Fibroblast of lung (primary cell): ENCODE measurements at regions not wholly inside any gene's neighbourhood (a gene's known extent, or its start where the extent isn't known, plus 50 kb on each side); places are given as distances from the start of the nearest gene placed in this dataset.
"Not testable (repeated sequence)": the region's sequence is repeated elsewhere in the genome, so short reads cannot be mapped to it uniquely, and the experiment has no call there.

Source experiments
- DNase-seq, 2 donors: peaks; one replicate each; pipeline versions ENCODE4 v3.0.0 to v3.0.0-alpha.2; 2010; ENCODE audit warnings: low read depth in 2 of 2
- H2AFZ ChIP-seq: 2 replicates; pipeline ENCODE4 v1.5.1; 2012; ENCODE audit warnings: low read length, control low read depth, inconsistent platforms
- H3K27ac ChIP-seq: 2 replicates; pipeline ENCODE4 v1.5.1; 2011; ENCODE audit warnings: low read length, control low read depth; ENCODE audit not compliant: insufficient read depth
- H3K27me3 ChIP-seq: 2 replicates; pipeline ENCODE4 v1.5.1; 2011; ENCODE audit warnings: mild to moderate bottlenecking, low read length; ENCODE audit not compliant: control insufficient read depth, insufficient read depth
- H3K36me3 ChIP-seq: 2 replicates; pipeline ENCODE4 v1.5.1; 2011; ENCODE audit warnings: low read length; ENCODE audit not compliant: control insufficient read depth, insufficient read depth
- H3K4me1 ChIP-seq: 2 replicates; pipeline ENCODE4 v1.5.1; 2011; ENCODE audit warnings: low read length; ENCODE audit not compliant: control insufficient read depth, insufficient read depth; ENCODE audit errors: extremely low read depth
- H3K4me2 ChIP-seq: 2 replicates; pipeline ENCODE4 v1.5.1; 2011; ENCODE audit warnings: low read length, control low read depth; ENCODE audit not compliant: insufficient read depth; ENCODE audit errors: extremely low read depth
- H3K4me3 ChIP-seq, 4 experiments: fragments of 200-600 bp in 1 of 4; sonication (generic) in 1 of 4; replicated peaks in 1 of 4; 2 replicates each; pipeline ENCODE4 v1.5.1; 2011 to 2016; ENCODE audit warnings: low read length in 4 of 4, low read depth in 3 of 4, mild to moderate bottlenecking in 3 of 4, control low read depth in 2 of 4, inconsistent platforms in 1 of 4, mixed read lengths in 1 of 4; ENCODE audit not compliant: insufficient read depth in 1 of 4; ENCODE audit errors: control extremely low read depth in 1 of 4
- H3K79me2 ChIP-seq: 2 replicates; pipeline ENCODE4 v1.5.1; 2012; ENCODE audit warnings: mild to moderate bottlenecking, low read length, inconsistent platforms; ENCODE audit not compliant: control insufficient read depth, insufficient read depth
- H3K9ac ChIP-seq: 2 replicates; pipeline ENCODE4 v1.5.1; 2011; ENCODE audit warnings: mild to moderate bottlenecking, low read length, control low read depth; ENCODE audit not compliant: insufficient read depth
- H3K9me3 ChIP-seq: 2 replicates; pipeline ENCODE4 v1.5.1; 2012; ENCODE audit warnings: low read depth, low read length; ENCODE audit not compliant: control insufficient read depth, insufficient read depth
- H4K20me1 ChIP-seq: 2 replicates; pipeline ENCODE4 v1.5.1; 2011; ENCODE audit warnings: low read length; ENCODE audit not compliant: control insufficient read depth, insufficient read depth; ENCODE audit errors: extremely low read depth
- EZH2 ChIP-seq: IDR thresholded peaks from 2 replicates; pipeline ENCODE4 v1.5.1; 2012; ENCODE audit warnings: low read length, control low read depth, mild to moderate bottlenecking; ENCODE audit errors: missing control alignments
- TF ChIP-seq, protein P1 (sequence below), 2 donors: IDR thresholded peaks in 1 of 2; conservative IDR thresholded peaks in 1 of 2; 1 replicate in 1 of 2; 2 replicates in 1 of 2; pipeline ENCODE4 v1.5.1; 2011 to 2012; ENCODE audit warnings: low read length in 2 of 2, control low read depth in 1 of 2, inconsistent platforms in 1 of 2, low read depth in 1 of 2, mild to moderate bottlenecking in 1 of 2

DNA sequence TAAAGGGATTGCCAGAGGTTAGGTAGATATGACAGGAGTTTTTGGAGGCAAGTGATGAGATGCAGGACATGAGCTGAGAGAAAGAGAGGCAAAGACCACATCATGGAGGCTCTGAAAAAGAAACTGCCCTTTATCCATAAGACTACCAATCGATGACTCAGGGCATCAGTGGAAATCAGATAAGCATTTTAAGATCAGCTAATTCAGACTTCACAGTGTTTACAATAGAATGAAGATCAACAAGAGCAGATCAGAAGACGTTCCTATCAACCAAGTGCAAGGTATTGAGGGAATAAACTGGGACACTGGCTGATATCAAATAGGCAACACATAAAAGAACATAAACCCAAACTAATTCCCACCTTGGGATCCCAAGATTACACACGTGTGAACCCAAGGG, 227.2 kb downstream of the SLCO4C1 start:
- Histone ChIP-seq H3K79me2 (no peaks in the 10 kb centered on the region), H3K27me3 (no peaks in the 10 kb centered on the region), H3K27ac (no peak overlapping the region), H2AFZ (no peak overlapping the region), H3K4me2 (no peak overlapping the region), H3K36me3 (no peaks in the 10 kb centered on the region), H3K4me3 (no peak overlapping the region), H4K20me1 (no peaks in the 10 kb centered on the region), H3K9me3 (no peaks in the 10 kb centered on the region), H3K9ac (no peak overlapping the region), H3K4me1 (no peaks in the 10 kb centered on the region)
- TF ChIP-seq EZH2: no peak
- TF ChIP-seq, protein P1, sequence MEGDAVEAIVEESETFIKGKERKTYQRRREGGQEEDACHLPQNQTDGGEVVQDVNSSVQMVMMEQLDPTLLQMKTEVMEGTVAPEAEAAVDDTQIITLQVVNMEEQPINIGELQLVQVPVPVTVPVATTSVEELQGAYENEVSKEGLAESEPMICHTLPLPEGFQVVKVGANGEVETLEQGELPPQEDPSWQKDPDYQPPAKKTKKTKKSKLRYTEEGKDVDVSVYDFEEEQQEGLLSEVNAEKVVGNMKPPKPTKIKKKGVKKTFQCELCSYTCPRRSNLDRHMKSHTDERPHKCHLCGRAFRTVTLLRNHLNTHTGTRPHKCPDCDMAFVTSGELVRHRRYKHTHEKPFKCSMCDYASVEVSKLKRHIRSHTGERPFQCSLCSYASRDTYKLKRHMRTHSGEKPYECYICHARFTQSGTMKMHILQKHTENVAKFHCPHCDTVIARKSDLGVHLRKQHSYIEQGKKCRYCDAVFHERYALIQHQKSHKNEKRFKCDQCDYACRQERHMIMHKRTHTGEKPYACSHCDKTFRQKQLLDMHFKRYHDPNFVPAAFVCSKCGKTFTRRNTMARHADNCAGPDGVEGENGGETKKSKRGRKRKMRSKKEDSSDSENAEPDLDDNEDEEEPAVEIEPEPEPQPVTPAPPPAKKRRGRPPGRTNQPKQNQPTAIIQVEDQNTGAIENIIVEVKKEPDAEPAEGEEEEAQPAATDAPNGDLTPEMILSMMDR (conservative IDR thresholded peaks at IDR 0.05 in 1 of 2, IDR thresholded peaks at IDR 0.05 in 1 of 2; ENCODE audit: low read depth in 1 of 2, low read length in 2 of 2): no peak
- no peak for DNase-seq

DNA sequence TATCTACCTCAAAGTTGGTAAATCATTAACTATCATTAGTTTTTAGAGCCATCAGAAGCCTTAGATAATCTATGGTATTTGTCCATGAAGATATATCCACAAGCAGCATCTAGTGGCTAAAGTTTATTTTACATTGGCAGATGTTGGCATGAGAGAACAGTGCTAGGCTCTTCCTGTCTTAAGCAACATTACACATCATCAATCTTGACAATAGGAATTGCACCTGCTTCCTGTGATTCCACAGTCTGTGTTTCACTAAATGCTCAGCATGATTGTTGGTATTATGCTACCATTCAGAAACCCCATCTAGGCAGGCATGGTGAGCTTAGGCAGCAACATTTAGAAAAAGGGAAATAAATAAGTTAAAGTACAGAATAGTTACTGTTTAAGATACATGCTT, 246.6 kb downstream of the SLCO4C1 start:
- H3K36me3 ChIP-seq: no peaks in the 10 kb centered on the region
- H3K27me3 ChIP-seq: no peaks in the 10 kb centered on the region
- no peaks in the 10 kb centered on the region for H4K20me1 ChIP-seq
- no peaks in the 10 kb centered on the region for H3K79me2 ChIP-seq
- H3K9me3 ChIP-seq: no peaks in the 10 kb centered on the region
- no peak overlapping the region for H3K27ac ChIP-seq
- no peaks in the 10 kb centered on the region for H3K4me1 ChIP-seq
- no peak overlapping the region for H3K4me3 ChIP-seq
- H3K4me2 ChIP-seq: no peak overlapping the region
- no peak overlapping the region for H2AFZ ChIP-seq
- TF ChIP-seq EZH2: no peak
- TF ChIP-seq, protein P1 (conservative IDR thresholded peaks at IDR 0.05 in 1 of 2, IDR thresholded peaks at IDR 0.05 in 1 of 2; ENCODE audit: low read depth in 1 of 2, low read length in 2 of 2): no peak
- DNase-seq: no peak
- H3K9ac ChIP-seq: no peak overlapping the region

DNA sequence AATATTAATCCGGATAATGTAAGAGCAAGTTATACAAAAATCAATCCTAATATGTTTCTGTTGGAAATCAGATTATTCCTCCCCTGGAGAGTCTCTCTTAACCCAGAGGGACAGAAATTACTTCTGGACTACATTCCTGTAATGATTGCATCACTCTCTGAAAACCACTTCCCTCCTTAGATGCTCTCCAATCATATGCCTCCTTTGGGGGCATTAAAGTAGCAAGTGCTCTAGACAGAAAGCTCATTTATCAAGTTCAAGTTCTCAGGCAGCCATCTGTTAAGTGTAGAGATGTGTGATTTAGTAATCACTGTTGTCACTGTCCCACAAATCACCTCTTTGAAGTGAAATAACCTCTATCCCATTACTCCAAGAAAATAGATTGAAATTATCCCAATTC, 247.1 kb downstream of the SLCO4C1 start:
- DNase-seq: peak in 1 of 2 donors; percentile 1
- Histone ChIP-seq H3K4me2 (no peak overlapping the region), H3K4me3 (no peak overlapping the region), H3K27me3 (no peaks in the 10 kb centered on the region), H3K4me1 (no peaks in the 10 kb centered on the region), H3K9me3 (no peaks in the 10 kb centered on the region), H3K36me3 (no peaks in the 10 kb centered on the region), H2AFZ (no peak overlapping the region), H3K27ac (no peak overlapping the region), H4K20me1 (no peaks in the 10 kb centered on the region), H3K79me2 (no peaks in the 10 kb centered on the region), H3K9ac (no peak overlapping the region)
- TF ChIP-seq EZH2: no peak
- TF ChIP-seq, protein P1 (conservative IDR thresholded peaks at IDR 0.05 in 1 of 2, IDR thresholded peaks at IDR 0.05 in 1 of 2; ENCODE audit: low read depth in 1 of 2, low read length in 2 of 2): no peak

DNA sequence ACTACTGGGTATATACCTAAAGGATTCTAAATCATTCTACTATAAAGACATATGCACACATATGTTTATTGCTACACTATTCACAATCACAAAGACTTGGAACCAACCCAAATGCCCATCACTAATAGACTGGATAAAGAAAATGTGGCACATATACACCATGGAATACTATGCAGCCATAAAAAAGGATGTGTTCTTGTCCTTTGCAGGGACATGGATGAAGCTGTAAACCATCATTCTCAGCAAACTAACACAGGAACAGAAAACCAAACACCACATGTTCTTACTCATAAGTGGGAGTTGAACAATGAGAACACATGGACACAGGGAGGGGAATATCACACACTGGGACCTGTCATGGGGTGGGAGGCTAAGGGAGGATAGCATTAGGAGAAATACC, 249.0 kb downstream of the SLCO4C1 start:
- H3K4me2 ChIP-seq, H3K9me3 ChIP-seq, H3K4me3 ChIP-seq, H4K20me1 ChIP-seq, H3K27me3 ChIP-seq, H2AFZ ChIP-seq, H3K79me2 ChIP-seq, H3K27ac ChIP-seq, H3K4me1 ChIP-seq, DNase-seq, H3K9ac ChIP-seq, H3K36me3 ChIP-seq: not testable (repeated sequence)
